Ovary (tissue), 3 donors: ENCODE measurements at regions not wholly inside any gene's neighbourhood (a gene's known extent, or its start where the extent isn't known, plus 50 kb on each side); places are given as distances from the start of the nearest gene placed in this dataset.

ENCODE experiments used
- CTCF ChIP-seq, 3 donors: fragments of 450-650 bp in 2 of 3; fragments of 200-600 bp in 1 of 3; IDR thresholded peaks; one replicate each; pipeline versions ENCODE4 v1.5.1 to v1.8.0; 2016 to 2022; ENCODE audit warnings: antibody characterized with exemption in 3 of 3, mild to moderate bottlenecking in 1 of 3
- POLR2A ChIP-seq: fragments of 450-650 bp; IDR thresholded peaks from one replicate; pipeline ENCODE4 v1.6.1; 2017; ENCODE audit warnings: antibody characterized with exemption, mild to moderate bottlenecking, moderate library complexity
- donor health status: DM: no; HTN: no; CAD: no.

- TF ChIP-seq CTCF (IDR thresholded peaks at IDR 0.05) (no peak), POLR2A (no peak)
These were observed 69.7 kb upstream of the EMX2 start for GRCh38 chr10:117472872-117473271.
